Left kidney (tissue), 1 donor: ENCODE measurements at regions not wholly inside any gene's neighbourhood (a gene's known extent, or its start where the extent isn't known, plus 50 kb on each side); places are given as distances from the start of the nearest gene placed in this dataset.
A peak's percentile ranks its signal among the peaks of the same experiment; 100 is the strongest.

ENCODE experiments used
- DNase-seq: peaks from one replicate; pipeline ENCODE4 v3.0.0-alpha.2; 2013

DNA sequence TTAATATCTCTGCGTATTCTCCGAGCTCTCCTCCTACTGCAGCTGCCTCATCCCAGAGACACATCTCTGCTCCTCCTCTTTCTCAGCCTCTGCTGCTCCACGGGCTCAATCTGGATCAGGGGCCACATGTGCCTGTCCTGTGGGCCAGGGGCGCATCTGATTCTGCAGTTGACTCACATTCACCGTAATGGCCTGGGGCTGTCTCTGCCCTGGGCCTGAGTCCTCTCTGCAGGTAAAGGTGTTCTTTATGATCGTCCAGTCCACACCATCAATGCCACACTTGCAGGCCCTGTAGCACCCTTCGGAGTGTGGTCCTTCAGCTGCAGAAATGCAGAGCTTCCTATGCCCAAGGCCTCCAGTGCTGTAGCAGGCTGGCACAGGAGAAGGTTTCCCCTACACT is 154.5 kb downstream of the OAT start:
- no peak for DNase-seq

DNA sequence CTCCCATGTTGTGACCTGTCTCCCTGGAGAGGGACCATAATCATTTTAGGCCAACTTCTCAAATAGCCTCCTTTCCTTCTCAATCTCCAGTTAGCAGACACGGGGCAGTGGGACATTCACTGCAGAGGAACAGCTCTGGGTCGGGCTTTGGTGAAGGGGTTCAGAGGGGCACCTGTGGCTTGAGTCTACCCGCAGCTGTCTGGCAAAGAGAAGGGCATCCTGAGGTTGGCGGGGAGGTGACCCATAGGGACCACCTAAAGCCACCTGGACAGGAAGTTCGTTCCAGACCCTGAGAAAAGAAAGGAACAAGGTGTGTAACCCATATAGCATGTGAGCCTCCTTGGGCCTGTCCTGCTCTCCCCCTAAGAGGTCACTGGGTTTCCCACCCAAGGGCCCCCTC is 155.0 kb downstream of the OAT start:
- DNase-seq = no peak

DNA sequence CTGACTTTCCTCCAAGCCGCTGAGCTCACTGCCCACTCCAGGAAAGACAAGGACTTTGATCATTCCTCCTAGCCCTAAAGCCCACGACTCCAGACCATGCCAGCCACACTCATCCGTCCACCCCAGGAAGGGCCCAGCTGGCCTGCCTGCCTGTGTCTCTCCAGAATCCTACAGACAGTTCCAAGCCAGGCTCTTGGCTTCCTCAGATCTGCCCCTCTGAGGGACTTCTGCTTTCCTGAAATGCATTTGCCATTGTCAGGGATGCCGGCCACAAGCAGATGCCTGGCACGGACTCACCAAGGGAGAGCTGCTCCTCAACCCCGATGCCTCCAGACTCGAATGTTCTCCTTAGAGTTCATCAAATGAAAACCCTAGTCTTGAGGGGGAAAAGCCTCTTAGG is 155.8 kb downstream of the OAT start:
- no peak for DNase-seq

DNA sequence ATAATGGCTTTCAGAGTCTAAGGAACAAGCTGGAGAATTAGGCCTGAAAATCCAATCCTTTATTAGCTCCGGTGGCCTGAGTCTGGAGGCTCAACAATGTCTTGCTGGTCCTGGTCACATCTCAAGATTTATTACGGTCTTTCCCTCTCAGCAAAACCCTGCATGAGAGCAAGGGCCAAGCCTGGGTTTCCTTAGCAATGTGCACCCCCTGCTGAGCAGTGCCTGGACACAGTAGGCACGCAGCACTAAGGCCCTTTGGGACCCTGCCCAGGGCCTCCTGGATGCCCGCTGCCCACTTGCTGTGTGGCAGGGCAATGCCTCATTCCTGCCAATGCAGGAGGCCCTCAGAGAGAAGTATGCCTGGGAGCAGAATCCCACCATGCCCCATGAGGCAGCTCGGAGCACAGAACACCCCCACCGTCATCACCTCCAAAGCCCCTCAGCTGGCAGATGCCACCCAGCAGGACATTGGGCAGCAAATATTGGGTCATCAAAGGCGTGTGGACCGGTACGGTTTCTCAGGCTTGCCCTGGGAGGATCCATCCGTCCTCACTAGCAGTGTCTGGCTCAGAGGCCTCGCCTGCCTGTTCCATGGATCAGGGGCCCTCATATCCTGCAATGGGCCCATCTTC is 156.4 kb downstream of the OAT start:
- DNase-seq = peak; percentile 24

DNA sequence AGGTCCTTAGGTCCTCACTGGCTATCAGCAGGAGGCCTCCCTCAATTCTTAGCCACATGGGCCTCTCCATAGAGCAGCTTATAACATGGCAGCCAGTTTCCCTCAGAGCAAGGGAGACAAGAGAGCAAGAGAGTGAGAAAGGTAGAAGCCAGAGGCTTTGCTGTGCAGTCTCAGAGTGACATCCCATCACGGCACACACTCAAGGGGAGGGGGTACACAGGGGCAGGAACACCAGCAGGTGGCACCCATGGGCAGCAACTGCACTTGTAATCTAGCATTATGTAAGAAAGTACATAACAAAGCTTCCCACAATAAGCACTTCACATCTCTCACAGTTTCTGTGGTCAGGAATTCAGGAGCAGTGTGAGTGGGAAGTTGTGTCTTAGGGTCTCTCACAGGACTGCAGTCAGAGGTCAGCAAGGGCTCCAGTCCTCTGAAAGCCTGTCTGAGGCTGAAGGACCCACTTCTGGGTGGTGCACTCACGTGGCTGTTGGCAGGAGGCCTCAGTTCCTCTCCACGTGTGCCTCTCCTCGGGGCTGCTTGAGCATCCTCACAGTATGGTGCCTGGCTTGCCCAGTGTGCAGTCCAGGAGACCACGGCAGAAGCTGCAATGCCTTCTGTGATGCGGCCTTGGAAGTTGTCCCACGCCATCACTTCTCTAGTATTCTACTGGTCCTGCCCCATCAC is 159.4 kb downstream of the OAT start:
- DNase-seq = no peak

DNA sequence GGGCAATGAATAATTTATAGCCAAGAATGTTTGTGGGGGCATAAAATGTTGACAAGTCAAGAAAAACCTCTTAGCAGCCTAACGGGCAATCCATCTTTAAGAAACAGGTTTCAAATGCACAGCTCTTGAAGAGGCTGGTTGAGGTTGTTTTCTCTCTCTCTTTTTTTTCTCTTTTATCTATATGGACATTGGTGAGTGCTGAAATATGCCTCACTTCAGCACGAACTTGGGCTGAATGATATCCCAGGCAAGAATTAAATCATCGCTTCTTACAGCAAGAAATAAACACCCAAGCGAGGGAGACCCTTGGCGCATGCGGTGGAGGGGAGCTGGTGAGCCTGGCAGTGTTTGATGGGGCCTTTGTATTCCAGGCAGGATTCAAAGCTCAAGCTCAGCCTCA is 160.9 kb downstream of the OAT start:
- DNase-seq = no peak

DNA sequence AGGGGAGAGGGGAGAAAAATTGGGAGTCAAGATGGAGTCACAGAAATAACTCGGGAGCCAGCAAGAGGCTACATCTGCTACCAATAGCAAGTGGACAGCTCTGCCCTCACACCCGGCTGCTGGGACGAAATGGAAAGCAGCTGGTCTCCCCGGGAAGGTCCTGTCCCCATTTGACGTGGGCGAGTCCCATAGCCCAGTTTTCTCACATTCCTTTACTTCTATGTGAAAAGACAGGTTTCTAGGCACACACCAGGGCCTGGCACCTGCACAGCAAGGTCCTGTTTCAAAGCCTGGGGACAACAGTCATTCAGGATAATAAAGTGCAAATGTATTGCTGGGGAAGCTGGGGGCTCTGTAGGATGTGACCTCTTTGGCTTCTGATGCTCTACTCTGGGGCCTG is 162.6 kb downstream of the OAT start:
- DNase-seq = no peak

DNA sequence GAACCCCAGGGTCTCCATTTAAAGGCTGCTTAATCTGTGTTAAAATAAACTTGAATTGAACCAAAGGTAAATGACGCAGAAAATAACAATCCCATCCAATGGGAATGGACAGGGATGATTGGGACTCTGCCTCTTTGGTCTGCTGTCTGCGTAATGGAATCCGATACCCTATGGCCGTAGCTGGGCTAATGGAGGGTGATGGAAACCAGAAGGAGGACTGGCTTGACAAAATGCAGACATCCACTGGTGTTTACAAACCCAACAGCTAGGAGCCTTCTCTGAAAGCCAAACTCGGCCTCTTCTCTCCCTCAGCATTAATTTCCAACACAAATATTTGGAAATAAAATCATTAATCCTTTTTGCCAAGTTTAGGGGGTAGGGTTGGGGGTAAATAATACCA is 162.2 kb upstream of the CHST15 start:
- DNase-seq = no peak

DNA sequence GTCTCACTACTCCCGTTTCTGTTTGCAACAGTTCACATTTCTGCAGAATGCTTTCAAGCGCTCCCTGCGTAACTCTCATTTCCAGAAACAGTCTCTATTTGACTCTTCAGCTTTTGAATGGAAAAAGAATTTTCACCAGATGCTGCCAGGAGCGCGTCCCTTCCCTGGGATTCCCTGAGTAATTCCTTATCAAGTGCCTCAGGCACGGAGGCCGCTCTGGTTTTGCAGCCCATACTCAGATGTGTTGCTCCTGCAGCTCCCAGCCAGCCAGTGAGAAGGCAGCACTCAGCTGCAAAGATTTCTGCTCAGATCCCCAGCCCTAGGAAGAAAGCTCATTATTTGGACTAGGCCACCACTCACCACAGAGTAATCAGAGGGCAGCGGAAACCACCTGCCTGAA is 161.1 kb upstream of the CHST15 start:
- no peak for DNase-seq

DNA sequence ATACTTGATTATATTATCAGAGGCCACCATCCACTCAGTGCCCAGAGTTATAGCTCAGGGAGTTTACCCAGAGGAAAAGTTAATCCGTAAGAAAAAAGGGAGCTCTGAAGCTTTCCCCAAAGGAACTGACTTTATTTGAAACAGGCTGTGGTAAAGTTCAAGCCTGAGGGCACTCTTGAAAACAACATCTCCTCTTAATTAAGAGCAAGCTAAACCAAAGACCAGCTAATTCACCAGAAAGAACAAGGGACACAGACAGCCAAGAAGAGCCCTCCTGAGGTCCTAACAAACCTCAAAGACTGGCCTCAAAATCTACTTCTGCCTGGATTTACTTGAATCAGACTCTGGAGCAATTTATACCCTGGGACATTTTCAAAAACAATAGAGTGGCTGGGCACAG is 159.6 kb upstream of the CHST15 start:
- DNase-seq = no peak

DNA sequence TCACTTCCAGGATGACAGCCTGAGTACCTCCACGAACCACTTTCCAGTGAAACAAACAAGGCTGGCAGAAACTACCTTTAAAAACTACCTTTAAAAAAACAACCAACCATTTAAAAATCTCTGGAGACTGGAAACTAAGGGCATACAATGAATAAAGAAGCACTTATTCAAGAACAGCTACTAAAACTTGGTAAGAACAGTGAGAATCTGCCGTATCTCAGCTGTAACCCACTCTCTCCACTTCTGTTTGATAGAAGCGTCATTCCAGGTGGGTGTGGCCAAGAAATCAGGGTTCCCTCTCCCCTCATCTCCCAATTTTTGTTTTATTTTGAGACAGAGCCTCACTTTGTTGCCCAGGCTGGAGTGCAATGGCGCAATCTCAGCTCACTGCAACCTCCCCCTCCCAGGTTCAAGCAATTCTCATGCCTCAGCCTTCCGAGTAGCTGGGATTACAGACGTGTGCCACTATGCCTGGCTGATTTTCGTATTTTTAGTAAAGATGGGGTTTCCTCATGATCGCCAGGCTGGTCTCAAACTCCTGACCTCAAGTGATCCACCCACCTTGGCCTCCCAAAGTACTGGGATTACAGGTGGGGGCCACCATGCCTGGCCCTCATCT is 158.8 kb upstream of the CHST15 start:
- DNase-seq = no peak

DNA sequence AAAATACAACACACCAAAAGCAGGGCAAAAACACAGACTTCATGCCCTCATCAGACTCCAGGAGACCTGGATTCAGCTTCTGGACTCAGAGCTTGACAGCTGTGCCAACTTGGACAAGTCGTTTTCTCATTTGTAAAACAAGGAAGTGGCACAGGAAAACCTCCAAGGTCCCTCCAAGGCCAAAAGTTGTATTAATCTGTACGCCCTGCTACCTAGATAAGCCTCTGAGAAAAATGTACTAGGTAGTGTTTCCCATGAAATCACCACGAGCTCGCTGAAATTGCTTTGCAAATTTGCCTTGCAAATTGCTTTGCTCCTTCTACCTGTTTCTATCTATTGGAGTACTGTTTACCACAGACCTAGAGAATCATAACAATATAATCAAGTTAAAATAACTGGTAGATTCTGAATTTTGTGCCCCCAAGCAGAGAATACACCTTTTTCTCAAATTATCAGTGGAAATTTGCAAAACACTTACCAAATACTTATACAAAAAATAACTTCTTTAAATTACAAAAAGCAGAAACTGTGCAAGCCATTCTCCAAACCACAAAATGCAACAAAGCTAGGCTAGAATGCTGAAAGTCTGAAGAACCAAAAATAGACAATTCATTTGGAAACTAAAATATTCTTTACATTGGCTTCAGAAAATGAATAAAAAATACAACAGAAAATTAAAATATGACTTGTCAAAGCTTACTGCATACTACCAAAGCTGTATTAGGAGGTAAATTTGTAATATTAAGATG is 158.1 kb upstream of the CHST15 start:
- no peak for DNase-seq

DNA sequence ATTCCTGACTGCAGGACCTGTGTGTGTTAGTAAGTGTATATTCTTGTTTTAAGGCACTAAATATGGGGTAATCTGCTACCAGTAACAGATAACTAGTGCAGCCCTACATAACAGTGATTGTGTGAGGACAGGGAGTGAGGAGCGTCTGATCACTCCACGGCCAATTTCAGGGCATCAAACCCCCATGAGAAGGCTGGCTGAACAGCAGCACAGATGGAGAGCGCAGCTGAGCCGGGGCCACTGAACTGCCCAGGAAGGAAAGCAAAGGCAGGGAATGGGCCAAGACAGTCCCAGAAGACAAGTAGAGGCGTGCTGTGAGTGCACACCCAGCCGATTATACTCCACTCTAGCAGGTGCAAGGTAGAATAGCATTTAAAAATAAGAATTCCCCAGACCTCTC is 157.1 kb upstream of the CHST15 start:
- DNase-seq = no peak

DNA sequence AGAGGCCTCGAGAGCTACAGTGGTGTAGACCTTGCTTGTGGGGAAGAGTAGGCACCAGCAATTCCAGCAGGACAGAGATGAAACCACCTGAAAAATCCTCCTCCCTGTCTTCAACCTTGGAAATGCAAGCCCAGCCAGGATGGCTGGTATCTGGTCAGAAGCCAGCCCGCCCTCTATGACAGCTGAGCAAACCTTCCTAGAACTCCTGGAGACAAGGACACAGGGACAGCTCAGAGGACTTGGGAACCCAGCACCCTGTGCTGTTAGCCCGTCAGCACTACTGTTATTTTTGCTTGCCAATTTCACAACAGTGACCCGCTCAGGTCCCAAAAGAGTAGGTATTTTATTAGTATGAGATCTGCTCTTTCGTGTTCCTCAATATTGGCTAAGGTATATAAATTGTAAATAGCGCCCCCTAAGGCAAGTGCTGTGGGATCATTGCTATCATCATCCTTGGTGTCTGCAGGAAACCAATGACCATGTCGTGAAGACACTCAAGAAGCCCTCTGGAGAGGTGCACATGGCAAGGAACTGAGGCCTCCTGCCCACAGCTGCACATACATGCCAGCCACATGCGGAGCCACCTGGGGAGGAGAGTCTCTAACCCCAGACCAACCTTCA is 156.5 kb upstream of the CHST15 start:
- DNase-seq = no peak

DNA sequence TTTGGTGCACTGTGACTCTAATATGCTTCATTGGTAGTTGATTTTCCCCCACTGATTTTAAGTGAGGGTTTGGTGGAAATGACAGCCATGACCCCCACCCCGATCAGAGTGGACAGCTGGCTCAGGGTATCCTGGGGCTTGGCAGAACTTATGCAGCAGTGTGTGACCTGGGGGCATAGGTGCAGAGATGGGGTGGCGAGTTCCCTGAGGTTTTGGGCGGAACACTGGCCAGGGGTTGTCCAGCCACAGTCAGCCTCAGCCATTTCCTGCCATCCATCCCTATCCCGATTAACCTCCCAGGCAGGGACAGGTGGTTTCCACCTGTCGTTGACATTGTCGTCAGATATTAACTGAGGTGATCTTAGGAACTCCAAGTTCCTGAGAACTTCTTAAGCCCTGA is 155.8 kb upstream of the CHST15 start:
- DNase-seq = no peak

DNA sequence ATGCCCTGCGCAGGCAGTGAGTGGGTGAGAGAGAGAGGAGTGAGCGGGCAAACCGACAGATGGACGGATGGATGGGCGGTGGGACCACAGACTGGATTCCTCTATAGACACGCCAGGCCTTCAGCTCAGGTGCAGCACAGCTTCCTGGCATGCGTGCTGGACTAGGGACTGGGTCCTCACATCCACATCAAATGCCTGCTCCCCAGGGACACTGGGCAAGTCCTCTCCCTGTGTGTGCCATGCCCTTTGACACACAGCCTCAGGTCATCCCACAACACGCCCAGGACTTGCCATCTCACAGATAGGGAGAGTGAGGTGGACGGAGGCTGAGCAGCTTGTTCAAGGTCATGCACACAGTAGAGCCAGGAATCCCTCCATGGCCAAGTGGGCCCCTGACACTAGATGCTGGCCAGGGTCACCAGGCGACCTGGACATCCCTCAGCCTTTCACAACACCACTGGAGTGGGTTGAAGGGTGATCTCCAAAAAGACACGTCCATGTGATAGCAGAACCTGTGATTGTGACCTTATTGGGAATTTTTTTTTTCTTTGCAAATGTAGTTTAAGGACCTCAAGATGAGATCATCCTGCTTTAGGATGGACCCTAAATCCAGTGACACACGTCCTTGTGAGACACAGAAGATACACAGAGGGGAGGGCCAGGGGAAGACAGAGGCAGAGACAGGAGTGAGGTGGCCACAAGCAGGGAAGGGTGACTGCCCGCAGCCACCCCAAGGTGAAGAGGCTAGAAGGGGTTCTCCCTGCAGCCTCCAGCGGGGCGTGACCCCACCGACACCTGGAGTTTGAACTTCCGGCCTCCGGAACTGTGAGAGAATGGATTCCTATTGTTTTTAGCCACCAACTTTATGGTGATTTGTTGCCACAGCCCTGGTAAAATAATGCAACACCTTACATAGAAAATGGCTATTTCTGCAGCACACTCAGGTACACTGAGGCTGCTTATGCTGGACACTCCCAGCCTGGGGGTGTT is 155.0 kb upstream of the CHST15 start:
- DNase-seq = no peak

DNA sequence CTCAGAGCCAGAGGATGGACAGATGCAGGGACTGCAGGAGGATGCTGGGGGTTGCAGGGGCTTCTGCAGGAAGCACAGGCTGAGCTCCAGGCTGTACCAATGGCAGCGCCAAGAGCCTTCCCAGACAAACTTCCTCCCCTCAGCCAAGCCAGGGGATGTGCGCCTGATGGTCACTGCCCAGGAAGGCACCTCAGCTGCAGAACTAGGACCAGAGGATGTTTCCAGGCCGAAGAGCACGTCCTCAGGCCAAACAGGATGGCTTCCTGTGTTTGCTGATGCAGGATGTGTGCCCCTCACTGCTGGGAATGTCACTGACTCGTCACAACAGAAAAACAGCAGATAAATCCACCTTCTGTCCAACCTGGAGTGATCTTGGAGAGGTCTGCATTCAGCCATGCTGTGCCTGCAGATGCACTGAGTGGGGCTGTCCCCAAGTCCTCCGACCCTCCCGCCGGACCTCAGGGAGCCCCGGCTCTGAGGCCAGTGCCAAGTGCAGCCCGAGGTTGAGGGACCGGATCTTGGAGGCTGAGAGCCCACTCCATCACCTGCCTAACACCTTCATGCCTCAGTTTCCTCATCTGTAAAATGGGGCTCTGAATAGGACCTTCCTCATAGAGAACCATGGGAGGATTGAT is 152.5 kb upstream of the CHST15 start:
- DNase-seq = no peak

DNA sequence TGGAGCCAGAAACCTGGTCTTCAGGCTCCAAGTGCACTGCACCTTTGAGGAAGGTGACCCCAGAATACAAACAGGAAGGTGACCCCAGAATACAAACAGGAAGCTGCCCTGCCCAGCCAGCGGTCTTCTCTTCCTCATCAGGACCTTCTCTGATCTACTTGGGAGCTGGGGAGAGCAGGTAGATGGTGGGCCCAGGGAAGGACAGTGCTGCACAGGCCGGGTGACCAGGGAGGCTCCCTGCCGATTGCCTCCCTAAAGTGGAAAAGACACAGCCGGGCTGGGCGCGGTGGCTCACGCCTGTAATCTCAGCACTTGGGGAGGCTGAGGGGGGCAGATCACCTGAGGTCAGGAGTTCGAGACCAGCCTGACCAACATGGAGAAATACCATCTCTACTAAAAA is 151.8 kb upstream of the CHST15 start:
- DNase-seq = no peak

DNA sequence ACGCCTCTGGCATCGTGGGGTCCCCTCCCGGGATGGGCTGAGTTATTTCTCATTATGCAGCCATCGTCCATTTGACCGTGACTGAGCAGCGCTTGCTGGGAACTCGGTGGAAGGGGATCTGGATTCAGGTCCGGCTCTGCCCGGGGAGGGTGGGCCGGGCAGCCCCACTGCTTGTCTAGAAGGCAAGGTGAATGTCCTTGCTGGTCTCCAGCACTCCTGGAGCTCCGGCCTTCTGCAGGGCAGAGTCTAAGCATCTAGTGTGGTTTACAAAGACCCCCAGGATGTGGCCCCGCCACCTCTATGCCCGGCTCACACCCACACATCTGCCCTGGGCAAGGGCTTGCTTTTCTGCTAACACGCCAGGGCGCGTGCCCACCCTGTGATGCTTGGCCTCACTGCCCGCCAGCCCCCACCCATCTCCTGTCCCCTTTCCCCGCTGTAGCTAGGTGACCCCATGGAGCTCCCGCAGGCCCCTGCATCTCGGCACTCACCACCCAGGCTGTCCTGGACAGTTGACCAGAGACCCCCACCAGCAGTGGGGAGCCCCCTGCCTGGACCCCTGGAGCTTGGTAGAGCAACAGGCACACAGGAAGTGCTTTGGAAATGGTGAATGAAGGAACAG is 151.0 kb upstream of the CHST15 start:
- DNase-seq = no peak

DNA sequence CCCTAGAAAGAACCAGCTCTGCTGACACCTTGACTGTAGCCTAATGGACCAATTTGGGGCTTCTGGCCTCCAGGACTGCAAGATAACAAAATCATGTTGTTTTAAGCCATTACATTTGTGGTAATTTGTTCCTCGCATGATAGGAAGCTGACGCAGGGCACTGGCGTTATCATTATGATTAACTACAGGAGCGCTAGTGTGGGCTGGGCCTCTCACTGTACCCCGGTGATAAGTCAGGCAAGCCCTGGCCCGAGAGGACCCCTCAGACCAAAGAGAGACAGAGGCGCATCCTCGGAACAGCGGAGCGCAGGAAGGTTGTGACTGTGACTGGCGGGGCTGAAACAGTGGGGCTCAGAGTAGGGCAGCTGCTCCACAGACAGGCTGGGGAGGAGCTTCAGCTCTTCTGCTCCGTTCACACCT is 150.3 kb upstream of the CHST15 start:
- no peak for DNase-seq
